Germinal center (tissue), 1 donor: ENCODE measurements at regions not wholly inside any gene's neighbourhood (a gene's known extent, or its start where the extent isn't known, plus 50 kb on each side); places are given as distances from the start of the nearest gene placed in this dataset.

Experiments used
- DNase-seq: peaks from one replicate; pipeline ENCODE4 v3.0.0; 2012; ENCODE audit warnings: mixed read lengths, low spot score

DNA sequence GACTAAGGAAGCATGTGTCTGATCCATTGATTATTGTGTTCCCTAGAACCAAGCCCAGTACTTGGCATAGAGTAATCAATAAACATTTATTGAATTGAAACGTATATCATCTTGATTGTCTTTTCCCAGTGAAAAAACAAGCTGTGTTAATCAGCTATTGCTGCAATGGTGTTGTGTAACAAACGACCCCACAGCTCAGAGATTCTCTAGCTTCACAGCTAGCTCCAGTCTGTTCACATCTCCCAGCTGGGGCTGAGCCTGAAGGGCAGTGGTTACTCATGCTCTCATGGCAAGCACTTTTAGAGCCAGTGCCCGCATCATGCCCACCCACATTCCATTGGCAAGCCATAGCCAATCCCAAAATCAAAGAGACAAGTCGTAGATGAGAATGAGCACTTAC, 237.4 kb upstream of the RAB4A start:
- no peak for DNase-seq

DNA sequence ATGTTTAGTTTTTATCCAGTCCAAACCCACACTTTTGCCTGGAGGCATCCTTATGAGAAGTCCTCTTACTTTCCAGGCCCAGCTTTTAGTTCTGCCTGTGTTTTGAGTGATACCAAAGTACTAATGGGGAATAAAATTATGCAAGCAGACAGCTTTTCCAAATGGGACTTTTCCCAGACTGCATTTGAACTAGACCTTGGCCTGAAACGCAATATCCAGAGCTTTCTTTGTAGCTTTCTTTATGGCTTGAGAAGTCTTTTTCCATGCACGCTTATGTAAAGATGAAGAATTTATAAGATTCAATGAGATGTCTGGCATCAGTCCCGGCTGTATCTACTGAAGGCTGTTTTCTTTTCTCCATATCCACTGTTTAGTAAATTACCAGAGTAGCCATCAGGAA, 236.6 kb upstream of the RAB4A start:
- no peak for DNase-seq

- peak; percentile 54 for DNase-seq
These were observed 235.7 kb upstream of the RAB4A start for GRCh38 chr1:229035054-229035747.

GRCh38 chr1:229035748-229036082, 235.2 kb upstream of the RAB4A start:
- no peak for DNase-seq

DNA sequence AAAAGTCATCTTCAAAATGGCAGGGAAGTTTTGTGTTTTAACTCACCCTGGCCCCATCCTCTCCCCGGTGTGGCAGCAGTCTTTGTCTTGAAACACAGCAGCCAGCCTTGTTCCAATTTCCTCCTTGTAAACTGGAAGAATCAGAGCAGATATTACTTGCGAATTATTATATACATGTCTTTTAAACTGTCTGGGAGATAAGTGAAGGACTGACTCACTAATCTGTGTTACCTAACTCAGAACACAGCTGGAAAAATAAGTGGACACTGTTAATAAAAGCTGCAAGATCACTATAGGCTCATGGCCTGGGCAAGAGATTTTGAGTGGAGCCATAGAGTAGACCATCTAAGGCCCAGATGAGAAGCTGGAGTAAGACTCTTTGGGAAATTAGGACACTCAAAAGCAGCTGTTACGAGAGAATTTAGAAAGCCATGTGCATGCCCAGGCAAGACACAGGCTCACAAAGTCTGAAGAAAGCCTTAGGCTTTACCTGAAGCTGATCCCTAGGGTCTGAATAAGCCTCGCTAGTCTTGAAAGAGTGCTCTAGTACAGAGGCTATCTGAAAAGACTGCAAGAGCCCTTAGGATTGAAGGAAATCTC, 233.0 kb upstream of the RAB4A start:
- DNase-seq, result no peak

GRCh38 chr1:229040630-229041358, 230.1 kb upstream of the RAB4A start:
- no peak for DNase-seq

DNA sequence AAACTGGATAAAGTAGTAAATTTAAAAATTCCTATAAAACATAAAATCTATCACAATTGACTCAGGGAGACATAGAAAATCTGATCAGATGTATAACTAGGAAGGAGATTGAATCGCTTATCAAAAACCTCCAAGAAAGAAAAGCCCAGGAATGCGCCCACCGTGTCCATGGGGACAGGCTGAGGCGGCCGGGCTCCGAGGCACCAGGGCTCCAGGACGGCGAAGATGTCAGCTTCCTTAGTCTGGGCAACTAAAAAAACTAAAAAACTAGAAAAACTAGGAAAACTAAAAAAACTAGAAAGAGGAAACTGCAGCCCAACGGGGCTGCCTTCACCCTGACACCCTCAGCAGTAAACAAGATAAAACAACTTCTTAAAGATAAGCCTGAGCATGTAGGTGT, 229.0 kb upstream of the RAB4A start:
- DNase-seq, result no peak

DNA sequence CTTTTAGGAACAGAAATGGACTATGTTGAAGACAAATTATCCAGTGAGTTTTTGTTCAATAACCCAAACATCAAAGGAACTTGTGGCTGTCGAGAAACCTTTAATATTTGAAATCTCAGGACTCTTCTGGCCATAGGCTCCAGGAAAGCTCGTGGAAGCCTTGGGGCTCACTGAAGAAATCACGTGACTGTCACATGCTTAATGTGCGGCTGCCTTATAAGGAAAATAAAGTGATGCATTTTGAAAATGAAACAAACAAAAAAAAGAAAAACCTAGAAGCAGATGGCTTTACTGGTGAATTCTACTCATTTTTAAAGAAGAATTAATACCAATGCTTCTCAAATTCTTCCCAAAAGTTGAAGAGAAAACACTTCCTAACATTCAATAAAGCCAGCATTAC, 228.4 kb upstream of the RAB4A start:
- no peak for DNase-seq

- no peak for DNase-seq
These were observed 227.8 kb upstream of the RAB4A start for GRCh38 chr1:229043115-229043514.

DNA sequence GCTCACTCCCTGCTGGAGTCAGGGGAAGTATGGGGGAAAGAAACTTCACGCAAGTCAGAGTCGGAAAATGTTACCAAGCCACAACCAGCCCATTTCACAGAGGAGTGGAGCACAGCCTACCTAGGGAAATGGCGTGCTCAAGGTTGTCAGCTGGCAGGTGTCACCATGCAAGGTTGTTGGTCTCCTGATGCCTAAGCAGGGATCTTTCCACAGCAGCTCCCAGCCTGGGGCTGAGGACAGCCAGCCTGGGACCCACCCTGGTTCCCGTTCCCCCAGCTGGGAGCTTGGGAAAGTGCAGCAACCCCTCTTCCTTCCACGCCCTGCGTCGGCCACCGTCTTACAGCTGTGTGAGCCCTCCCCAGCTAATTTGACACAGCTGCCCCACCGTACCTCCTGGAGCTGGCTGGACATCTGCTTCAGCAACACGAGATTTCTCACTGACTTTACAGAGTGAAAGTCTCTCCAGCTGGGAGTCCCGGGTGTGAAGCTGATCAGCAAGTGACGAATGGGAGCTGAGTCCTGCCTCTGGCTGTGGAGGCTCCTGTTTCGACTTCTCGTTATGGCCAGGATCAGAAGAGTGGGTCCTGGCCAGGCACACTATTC, 224.6 kb upstream of the RAB4A start:
- DNase-seq, result no peak

DNA sequence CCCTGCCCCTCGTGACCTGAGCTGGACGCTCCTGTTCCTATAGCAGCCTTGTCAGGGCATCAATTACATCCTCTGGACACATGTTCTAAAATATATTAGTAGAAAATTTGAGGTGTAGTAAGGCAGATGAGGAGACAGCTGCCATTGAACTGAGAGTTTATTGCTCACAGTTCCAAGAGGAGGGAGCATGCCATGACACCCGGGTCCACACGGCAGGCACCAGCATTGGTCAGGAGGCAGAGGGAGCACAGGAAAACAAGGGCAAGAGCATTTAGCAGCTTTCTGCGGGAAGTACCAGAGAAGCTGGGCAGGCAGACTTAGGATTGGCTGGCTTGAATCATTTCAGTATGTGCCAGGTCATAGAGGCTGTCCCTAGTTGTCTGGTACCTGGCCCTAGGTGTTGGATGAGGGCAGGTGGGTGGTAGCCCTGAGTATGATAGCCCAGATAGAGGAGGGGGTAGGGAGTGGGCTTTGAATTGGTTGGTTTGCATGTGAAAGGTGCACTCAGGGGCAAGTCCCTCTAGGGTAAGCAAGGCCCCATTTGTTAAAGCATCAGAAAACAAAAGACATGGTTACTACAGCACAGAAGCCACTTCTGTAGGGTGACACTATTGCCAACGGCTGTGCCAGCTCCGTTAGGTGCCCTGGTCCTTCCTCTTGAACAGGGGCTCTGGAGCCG, 223.6 kb upstream of the RAB4A start:
- DNase-seq, result no peak

DNA sequence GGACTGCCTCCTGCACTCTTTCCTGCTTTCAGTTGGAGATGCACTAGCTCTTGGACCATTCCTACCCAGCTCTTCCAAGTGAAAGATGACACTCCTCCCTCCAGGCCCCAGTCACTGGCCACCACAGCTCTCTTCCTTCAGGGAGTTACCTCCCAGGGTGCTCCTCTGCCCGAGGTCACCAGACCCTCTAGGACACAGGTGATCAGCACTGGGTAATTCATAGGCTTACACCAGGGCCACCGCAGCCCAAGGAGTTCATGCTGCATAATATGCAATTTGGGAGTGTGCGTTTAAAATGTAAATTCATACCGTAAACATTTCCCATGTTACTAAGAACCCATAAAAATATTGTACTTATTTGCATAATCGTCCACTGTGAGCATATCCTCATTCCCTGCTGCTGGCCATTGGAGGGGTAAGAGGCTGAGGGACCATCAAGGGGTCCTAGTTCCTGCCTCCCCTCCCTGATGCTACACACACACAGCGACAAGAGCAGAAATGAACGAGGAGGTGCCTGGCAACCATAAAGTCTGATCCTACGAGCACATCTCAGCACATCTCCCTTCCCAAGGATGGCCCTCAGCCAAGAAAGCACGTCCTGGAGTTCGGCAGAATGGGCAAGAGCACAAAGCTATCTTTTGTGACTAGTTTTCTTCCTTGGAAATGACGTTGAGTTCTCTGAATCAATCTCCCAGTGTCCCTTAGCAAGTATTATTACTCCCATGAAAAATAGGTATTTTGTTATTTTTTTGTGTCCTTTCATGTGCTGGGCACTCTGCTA, 222.9 kb upstream of the RAB4A start:
- DNase-seq, result no peak

- DNase-seq, result no peak
These were observed 222.0 kb upstream of the RAB4A start for GRCh38 chr1:229048896-229049295.

GRCh38 chr1:229056046-229056445, 214.9 kb upstream of the RAB4A start:
- no peak for DNase-seq

DNA sequence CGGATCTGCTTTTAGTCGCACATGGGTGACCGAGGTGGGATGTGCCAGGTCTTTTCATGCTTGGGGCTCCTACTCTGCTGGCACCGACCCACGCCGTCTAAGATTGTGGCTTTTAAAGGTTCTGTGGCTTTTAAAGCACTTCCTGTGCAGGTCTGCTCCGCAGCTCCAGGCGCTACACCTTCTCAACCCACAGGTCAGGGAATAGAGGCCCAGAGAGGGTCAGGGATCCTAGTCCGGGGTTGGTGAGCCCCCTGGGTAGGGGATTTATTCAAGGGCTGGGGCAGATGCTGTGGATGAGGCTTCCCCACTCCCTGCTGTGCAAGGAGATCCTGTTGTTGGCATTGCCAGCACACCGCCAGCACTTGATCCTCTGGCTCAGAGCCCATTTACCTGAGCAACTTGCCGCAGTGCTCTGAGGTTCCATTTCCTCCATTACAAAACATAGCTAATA, 212.8 kb upstream of the RAB4A start:
- DNase-seq, result no peak

- DNase-seq, result no peak
These were observed 212.2 kb upstream of the RAB4A start for GRCh38 chr1:229058729-229059128.

DNA sequence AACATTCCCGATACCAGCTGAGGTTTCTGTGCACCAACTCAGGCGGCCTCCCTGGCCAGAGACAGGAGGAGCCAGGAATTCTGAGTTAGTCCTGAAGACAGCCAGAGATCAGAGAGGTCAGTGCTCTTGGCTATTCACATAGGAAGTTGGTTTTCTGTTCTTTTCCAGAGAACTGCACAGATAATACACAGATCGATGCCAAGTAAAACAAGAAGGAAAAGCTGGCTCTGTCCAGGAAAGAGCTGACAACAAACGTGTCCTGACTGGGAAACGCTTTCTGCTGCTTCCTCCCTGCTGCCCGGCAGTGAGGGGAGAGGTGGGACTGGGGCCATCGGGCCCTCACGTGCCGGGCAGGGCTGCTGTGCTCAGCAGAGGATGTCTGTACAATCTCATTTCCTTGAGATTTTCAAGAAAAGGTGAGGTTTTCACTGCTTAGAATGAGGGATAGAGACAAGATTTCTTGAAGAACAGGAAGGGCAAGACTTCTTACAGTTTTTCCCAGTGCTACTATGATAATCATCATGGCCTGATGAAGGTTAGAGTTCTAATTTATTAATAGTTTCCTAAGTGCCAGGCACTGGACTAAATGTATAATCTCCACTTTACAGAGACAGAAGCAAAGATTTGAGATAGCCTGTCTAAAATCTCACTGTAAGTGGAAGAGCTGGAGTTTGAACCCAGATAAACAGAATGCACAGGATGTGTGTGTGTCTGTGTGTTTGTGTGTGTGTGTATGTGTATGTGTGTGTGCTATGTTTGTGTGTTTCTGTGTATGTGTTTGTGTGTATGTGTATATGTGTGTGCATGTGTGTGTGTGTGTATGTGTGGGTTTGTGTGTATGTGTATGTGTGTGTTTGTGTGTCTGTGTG, 211.0 kb upstream of the RAB4A start:
- no peak for DNase-seq

DNA sequence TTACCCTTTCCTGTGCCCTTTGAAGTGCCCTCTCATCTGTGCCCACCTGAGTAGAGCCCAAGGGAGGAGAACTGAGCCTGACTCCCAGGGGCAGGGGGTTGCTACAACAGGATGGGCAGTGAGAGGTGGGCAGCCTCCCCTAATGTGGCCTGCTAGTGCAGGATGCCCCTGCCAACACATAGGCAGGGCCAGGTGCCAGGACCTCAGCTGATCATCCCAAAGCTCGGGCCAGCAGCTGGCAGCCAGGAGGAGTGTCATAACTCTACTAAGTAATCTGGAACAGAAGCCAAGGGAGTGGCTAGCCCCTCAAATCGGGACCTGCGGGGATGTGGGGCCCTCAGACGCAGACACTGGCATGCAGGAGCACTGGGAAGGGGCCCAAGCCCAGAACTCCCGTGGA, 208.8 kb upstream of the RAB4A start:
- DNase-seq, result no peak

- DNase-seq, result no peak
These were observed 207.6 kb upstream of the RAB4A start for GRCh38 chr1:229063154-229063773.
